CD4-positive, alpha-beta memory T cell (primary cell): ENCODE measurements at regions not wholly inside any gene's neighbourhood (a gene's known extent, or its start where the extent isn't known, plus 50 kb on each side); places are given as distances from the start of the nearest gene placed in this dataset.

Source experiments
- CTCF ChIA-PET: fragments of 350-600 bp; sonication (Branson Sonifier 250); formaldehyde crosslinking; loops from one replicate; lab custom pipeline; 2021; ENCODE audit warnings: inconsistent platforms; ENCODE audit not compliant: partially characterized antibody; lab: Charles Lee
- POLR2A ChIA-PET: fragments of 350-600 bp; sonication (Branson Sonifier 250); formaldehyde crosslinking; loops from one replicate; lab custom pipeline; 2021; ENCODE audit not compliant: partially characterized antibody; lab: Charles Lee
- DNase-seq, 5 donors: peaks; one replicate each; pipeline versions ENCODE4 v3.0.0 to v3.0.0-alpha.2; 2020 to 2022; ENCODE audit warnings: mixed read lengths in 1 of 5
- H3K27ac ChIP-seq: one replicate; pipeline ENCODE4 v1.7.0; 2013; ENCODE audit warnings: low read depth, low read length
- H3K27me3 ChIP-seq: 2 replicates; pipeline ENCODE4 v1.7.0; 2013; ENCODE audit warnings: mild to moderate bottlenecking, low read length, moderate library complexity; ENCODE audit not compliant: insufficient read depth
- H3K36me3 ChIP-seq: 2 replicates; pipeline ENCODE4 v1.7.0; 2013; ENCODE audit warnings: mild to moderate bottlenecking, low read length, moderate library complexity; ENCODE audit not compliant: insufficient read depth
- H3K4me1 ChIP-seq: 2 replicates; pipeline ENCODE4 v1.7.0; 2013; ENCODE audit warnings: mild to moderate bottlenecking, low read length, moderate library complexity; ENCODE audit not compliant: insufficient read depth
- H3K4me3 ChIP-seq, 2 donors: one replicate each; pipeline ENCODE4 v1.7.0; 2013; ENCODE audit warnings: low read length in 2 of 2, mild to moderate bottlenecking in 1 of 2
- H3K9me3 ChIP-seq, 2 donors: one replicate each; pipeline ENCODE4 v1.7.0; 2013; ENCODE audit warnings: low read length in 2 of 2, control low read depth in 1 of 2; ENCODE audit not compliant: control insufficient read depth in 1 of 2
- H3K27ac Mint-ChIP-seq, 7 donors: one replicate each; pipeline ENCODE4 v1.8.0; 2020 to 2021; ENCODE audit warnings: mixed read lengths in 7 of 7, mild to moderate bottlenecking in 6 of 7, inconsistent platforms in 3 of 7, moderate library complexity in 3 of 7
- H3K27me3 Mint-ChIP-seq, 2 donors: one replicate each; pipeline ENCODE4 v1.8.0; 2020 to 2021; ENCODE audit warnings: mixed read lengths in 2 of 2
- H3K36me3 Mint-ChIP-seq, 2 donors: one replicate each; pipeline ENCODE4 v1.8.0; 2020 to 2021; ENCODE audit warnings: mixed read lengths in 2 of 2, inconsistent platforms in 1 of 2, mild to moderate bottlenecking in 1 of 2
- H3K4me1 Mint-ChIP-seq, 4 donors: one replicate each; pipeline ENCODE4 v1.8.0; 2020 to 2021; ENCODE audit warnings: mixed read lengths in 4 of 4, mild to moderate bottlenecking in 1 of 4
- H3K4me3 Mint-ChIP-seq, 8 donors: one replicate each; pipeline ENCODE4 v1.8.0; 2020 to 2021; ENCODE audit warnings: mixed read lengths in 8 of 8, mild to moderate bottlenecking in 7 of 8, moderate library complexity in 6 of 8, inconsistent platforms in 3 of 8
- H3K9me3 Mint-ChIP-seq, 8 donors: one replicate each; pipeline ENCODE4 v1.8.0; 2020 to 2021; ENCODE audit warnings: mixed read lengths in 8 of 8, mild to moderate bottlenecking in 5 of 8, inconsistent platforms in 3 of 8, moderate library complexity in 1 of 8
- intact Hi-C: fragments of 100-400 bp; cut with micrococcal nuclease; formaldehyde crosslinking; loops from one replicate; pipeline ENCODE4 v1.15.1; 2023

- Histone ChIP-seq H3K36me3 (no peaks in the 10 kb centered on the region), H3K4me1 (no peaks in the 10 kb centered on the region), H3K27me3 (no peaks in the 10 kb centered on the region), H3K4me3 (no peak overlapping the region), H3K27ac (no peak overlapping the region), H3K9me3 (no peaks in the 10 kb centered on the region)
- Mint-ChIP-seq H3K36me3 (peaks cover 0 to 4% of the 10 kb centered on the region in 2 donors), H3K27ac (no peak overlapping the region), H3K9me3 (no peaks in the 10 kb centered on the region), H3K27me3 (no peaks in the 10 kb centered on the region), H3K4me3 (no peak overlapping the region), H3K4me1 (no peaks in the 10 kb centered on the region)
- POLR2A ChIA-PET = no interaction called here
- intact Hi-C loops = no loop called here
- no peak for DNase-seq
- CTCF ChIA-PET = interaction anchor here (0.7 to 4.1 kb wide), 5 partner anchors 10 to 320 kb away, joined by 3 to 24 read pairs (median 9); no protein-coding TSS in a partner anchor
Measured at GRCh38 chr7:86916277-86916825, 143.1 kb downstream of the ELAPOR2 start.

- CTCF ChIA-PET = interaction anchor here (0.7 to 4.1 kb wide), 2 partner anchors 11 to 309 kb away, joined by 3 to 24 read pairs; no protein-coding TSS in a partner anchor
- no peak overlapping the region for H3K4me3 ChIP-seq
- POLR2A ChIA-PET = no interaction called here
- no peak overlapping the region for H3K27ac ChIP-seq
- peak in 1 of 5 donors; percentile 10 for DNase-seq
- H3K36me3 Mint-ChIP-seq = peaks cover 0 to 4% of the 10 kb centered on the region in 2 donors
- no peak overlapping the region for H3K27ac Mint-ChIP-seq
- H3K36me3 ChIP-seq = no peaks in the 10 kb centered on the region
- no peaks in the 10 kb centered on the region for H3K27me3 ChIP-seq
- intact Hi-C loops = no loop called here
- H3K9me3 Mint-ChIP-seq = no peaks in the 10 kb centered on the region
- no peaks in the 10 kb centered on the region for H3K4me1 Mint-ChIP-seq
- H3K9me3 ChIP-seq = no peaks in the 10 kb centered on the region
- H3K27me3 Mint-ChIP-seq = no peaks in the 10 kb centered on the region
- no peak overlapping the region for H3K4me3 Mint-ChIP-seq
- no peaks in the 10 kb centered on the region for H3K4me1 ChIP-seq
Measured at GRCh38 chr7:86914551-86914950, 144.9 kb downstream of the ELAPOR2 start.
